ENCODE measurements at regions not wholly inside any gene's neighbourhood (a gene's known extent, or its start where the extent isn't known, plus 50 kb on each side); places are given as distances from the start of the nearest gene placed in this dataset.

GRCh38 chr4:14644580-14645282 is 357.6 kb upstream of the CPEB2 start:
- no peaks in the 10 kb centered on the region for H3K9me3 Mint-ChIP-seq
- H3K4me1 Mint-ChIP-seq, result no peaks in the 10 kb centered on the region
- H3K4me3 Mint-ChIP-seq, result no peak overlapping the region
- ATAC-seq (ENCODE audit: low read depth), result no peak
- no peaks in the 10 kb centered on the region for H3K27me3 Mint-ChIP-seq
- POLR2A ChIA-PET, result no interaction called here
- no peak for DNase-seq
- H3K27ac Mint-ChIP-seq, result no peak overlapping the region
- no peaks in the 10 kb centered on the region for H3K36me3 Mint-ChIP-seq

DNA sequence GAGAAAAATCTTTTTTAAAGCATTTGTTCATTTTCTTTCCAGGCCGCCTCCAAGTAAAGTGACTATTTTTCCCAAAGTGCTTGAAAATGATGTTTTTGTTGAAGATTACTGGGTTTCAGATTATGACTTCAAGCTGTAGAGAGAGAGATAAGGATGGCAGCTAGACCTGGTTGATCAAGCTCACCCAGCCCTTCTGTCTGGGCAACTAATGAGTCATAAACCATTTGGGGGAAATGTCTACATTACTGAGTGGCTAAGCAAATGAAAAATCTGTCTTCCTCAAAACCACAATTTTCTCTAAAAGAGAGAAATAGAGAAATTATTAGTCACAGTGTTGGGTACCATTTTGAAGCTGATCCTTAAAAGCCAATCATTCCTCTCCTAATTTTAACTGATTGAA is 355.4 kb upstream of the CPEB2 start:
- no peaks in the 10 kb centered on the region for H3K9me3 Mint-ChIP-seq
- H3K4me3 Mint-ChIP-seq, result no peak overlapping the region
- no peak for ATAC-seq (ENCODE audit: low read depth)
- POLR2A ChIA-PET, result no interaction called here
- H3K4me1 Mint-ChIP-seq, result no peaks in the 10 kb centered on the region
- no peak for DNase-seq
- H3K36me3 Mint-ChIP-seq, result no peaks in the 10 kb centered on the region
- H3K27ac Mint-ChIP-seq, result no peak overlapping the region
- no peaks in the 10 kb centered on the region for H3K27me3 Mint-ChIP-seq

- POLR2A ChIA-PET, result no interaction called here
- DNase-seq (no peak), ATAC-seq (ENCODE audit: low read depth) (no peak)
- Mint-ChIP-seq H3K4me1 (no peaks in the 10 kb centered on the region), H3K27me3 (no peaks in the 10 kb centered on the region), H3K36me3 (no peaks in the 10 kb centered on the region), H3K9me3 (peaks cover 4% of the 10 kb centered on the region), H3K4me3 (no peak overlapping the region), H3K27ac (no peak overlapping the region)
These were observed 352.2 kb upstream of the CPEB2 start for GRCh38 chr4:14650127-14650526.

DNA sequence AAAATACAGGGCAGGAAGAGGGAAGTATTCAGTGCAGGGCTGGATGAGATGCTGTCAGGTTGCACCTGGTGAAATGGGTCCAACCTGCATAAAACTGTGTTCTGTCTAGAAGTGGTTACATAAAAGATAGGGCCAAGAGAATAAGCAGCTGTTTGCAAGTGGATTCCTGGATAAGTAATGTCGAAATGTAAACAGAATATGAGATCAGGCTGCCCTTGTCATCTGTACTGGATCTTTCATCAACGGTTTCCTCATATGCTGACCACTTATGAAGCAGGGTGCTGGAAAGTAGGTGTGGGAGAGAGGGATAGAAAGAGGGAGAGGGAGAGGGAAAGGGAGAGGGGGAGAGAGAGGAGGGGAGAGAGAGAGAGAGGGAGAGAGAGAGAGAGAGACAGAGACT is 349.8 kb upstream of the CPEB2 start:
- ATAC-seq (ENCODE audit: low read depth), result no peak
- H3K27ac Mint-ChIP-seq, result no peak overlapping the region
- H3K4me1 Mint-ChIP-seq, result no peaks in the 10 kb centered on the region
- H3K4me3 Mint-ChIP-seq, result no peak overlapping the region
- H3K27me3 Mint-ChIP-seq, result no peaks in the 10 kb centered on the region
- H3K36me3 Mint-ChIP-seq, result no peaks in the 10 kb centered on the region
- POLR2A ChIA-PET, result no interaction called here
- no peak for DNase-seq
- peaks cover 4% of the 10 kb centered on the region for H3K9me3 Mint-ChIP-seq

- H3K9me3 Mint-ChIP-seq, result peaks cover 4% of the 10 kb centered on the region
- POLR2A ChIA-PET, result no interaction called here
- H3K4me1 Mint-ChIP-seq, result no peaks in the 10 kb centered on the region
- H3K27me3 Mint-ChIP-seq, result no peaks in the 10 kb centered on the region
- H3K36me3 Mint-ChIP-seq, result no peaks in the 10 kb centered on the region
- no peak for DNase-seq
- H3K27ac Mint-ChIP-seq, result no peak overlapping the region
- no peak for ATAC-seq (ENCODE audit: low read depth)
- H3K4me3 Mint-ChIP-seq, result no peak overlapping the region
These were observed 348.9 kb upstream of the CPEB2 start for GRCh38 chr4:14653338-14653737.

- Mint-ChIP-seq H3K27me3 (no peaks in the 10 kb centered on the region), H3K4me3 (no peak overlapping the region), H3K9me3 (peaks cover 4% of the 10 kb centered on the region), H3K4me1 (no peaks in the 10 kb centered on the region), H3K36me3 (no peaks in the 10 kb centered on the region), H3K27ac (no peak overlapping the region)
- POLR2A ChIA-PET, result no interaction called here
- DNase-seq, result no peak
- no peak for ATAC-seq (ENCODE audit: low read depth)
These were observed 343.0 kb upstream of the CPEB2 start for GRCh38 chr4:14659286-14659685.

GRCh38 chr4:14667624-14668151 is 334.6 kb upstream of the CPEB2 start:
- ATAC-seq (ENCODE audit: low read depth), result no peak
- no peaks in the 10 kb centered on the region for H3K4me1 Mint-ChIP-seq
- H3K4me3 Mint-ChIP-seq, result no peak overlapping the region
- no peaks in the 10 kb centered on the region for H3K36me3 Mint-ChIP-seq
- POLR2A ChIA-PET, result no interaction called here
- H3K9me3 Mint-ChIP-seq, result peaks cover 1% of the 10 kb centered on the region
- H3K27ac Mint-ChIP-seq, result no peak overlapping the region
- H3K27me3 Mint-ChIP-seq, result no peaks in the 10 kb centered on the region
- no peak for DNase-seq

DNA sequence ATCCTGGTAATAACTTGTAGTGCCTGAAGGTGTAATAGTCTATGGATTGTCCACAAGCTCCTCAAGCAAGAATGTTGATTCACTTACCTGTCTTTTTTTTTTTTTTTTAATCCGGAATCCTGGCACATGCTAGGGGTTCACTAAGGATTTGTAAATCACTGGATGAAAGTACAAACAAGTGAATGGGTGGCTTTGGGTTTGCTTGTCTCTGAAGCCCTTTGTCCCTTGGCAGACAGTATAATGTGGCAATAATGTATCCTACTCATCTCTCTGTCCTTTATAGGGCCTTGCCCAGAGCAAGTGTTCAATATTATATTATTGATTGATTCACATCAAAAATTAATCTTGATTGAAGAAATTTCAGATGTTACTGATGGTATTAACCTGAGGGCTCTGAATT is 334.0 kb upstream of the CPEB2 start:
- no peaks in the 10 kb centered on the region for H3K36me3 Mint-ChIP-seq
- no peak for ATAC-seq (ENCODE audit: low read depth)
- no peak overlapping the region for H3K27ac Mint-ChIP-seq
- no peak for DNase-seq
- POLR2A ChIA-PET, result no interaction called here
- no peaks in the 10 kb centered on the region for H3K27me3 Mint-ChIP-seq
- H3K4me3 Mint-ChIP-seq, result no peak overlapping the region
- H3K9me3 Mint-ChIP-seq, result peaks cover 1% of the 10 kb centered on the region
- H3K4me1 Mint-ChIP-seq, result no peaks in the 10 kb centered on the region

DNA sequence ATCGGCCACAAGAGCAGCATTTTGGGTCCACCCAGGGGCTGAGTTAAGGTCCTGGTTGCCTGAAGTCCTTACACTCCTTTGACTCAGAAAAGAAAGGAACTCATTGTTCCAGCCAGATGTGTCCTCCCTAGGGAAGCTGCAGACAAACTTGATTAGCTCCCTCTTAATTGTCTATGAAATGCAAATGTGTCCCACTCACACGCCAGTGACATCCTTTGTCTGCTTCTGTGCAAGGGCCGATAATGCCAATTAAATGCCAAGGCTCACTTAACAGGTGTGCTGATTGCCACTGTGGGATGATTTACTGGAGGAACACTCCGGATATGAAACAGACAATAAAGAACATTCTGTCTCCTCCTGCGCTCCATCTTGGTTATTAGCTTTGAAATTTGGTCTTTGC is 332.9 kb upstream of the CPEB2 start:
- DNase-seq (no peak), ATAC-seq (ENCODE audit: low read depth) (no peak)
- Mint-ChIP-seq H3K4me3 (no peak overlapping the region), H3K36me3 (no peaks in the 10 kb centered on the region), H3K9me3 (no peaks in the 10 kb centered on the region), H3K4me1 (no peaks in the 10 kb centered on the region), H3K27ac (no peak overlapping the region), H3K27me3 (no peaks in the 10 kb centered on the region)
- POLR2A ChIA-PET, result no interaction called here

GRCh38 chr4:14671146-14671545 is 331.1 kb upstream of the CPEB2 start:
- H3K36me3 Mint-ChIP-seq, result no peaks in the 10 kb centered on the region
- no peaks in the 10 kb centered on the region for H3K27me3 Mint-ChIP-seq
- no peak overlapping the region for H3K27ac Mint-ChIP-seq
- no peak for ATAC-seq (ENCODE audit: low read depth)
- H3K4me1 Mint-ChIP-seq, result no peaks in the 10 kb centered on the region
- no peak for DNase-seq
- H3K9me3 Mint-ChIP-seq, result no peaks in the 10 kb centered on the region
- no peak overlapping the region for H3K4me3 Mint-ChIP-seq
- POLR2A ChIA-PET, result no interaction called here

DNA sequence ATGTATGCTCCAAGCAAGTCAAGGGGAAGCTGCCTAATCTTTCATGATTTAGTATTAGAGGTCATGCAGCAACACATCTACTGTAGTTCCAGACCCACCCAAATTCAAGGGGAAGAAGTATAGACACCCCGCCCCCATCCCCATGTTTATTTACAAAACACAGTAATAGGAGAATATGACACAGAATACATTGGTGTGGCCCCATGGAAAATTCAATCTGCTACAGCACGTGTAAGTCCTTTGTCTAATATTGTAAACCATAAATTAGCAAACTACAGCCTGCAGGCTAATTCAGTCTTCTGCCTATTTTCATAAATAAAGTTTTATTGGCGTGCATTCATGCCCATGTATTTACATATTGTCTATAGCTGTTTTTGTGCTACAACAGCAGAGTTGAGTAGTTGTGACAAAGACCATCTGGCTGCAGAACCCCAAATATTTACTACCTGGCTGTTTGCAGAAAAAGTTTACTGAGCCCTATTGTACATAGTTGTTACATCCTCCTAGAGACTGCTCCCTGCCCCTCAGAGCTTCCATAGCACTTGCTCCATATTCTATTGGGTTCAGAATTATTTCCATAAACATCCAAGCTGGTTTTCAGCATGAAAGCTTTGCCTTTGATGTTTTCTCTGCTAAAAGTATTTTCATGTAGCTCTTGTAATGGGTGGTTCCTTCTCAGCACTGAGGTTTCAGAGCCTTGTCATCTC is 326.8 kb upstream of the CPEB2 start:
- H3K27ac Mint-ChIP-seq, result no peak overlapping the region
- no peak overlapping the region for H3K4me3 Mint-ChIP-seq
- no peaks in the 10 kb centered on the region for H3K9me3 Mint-ChIP-seq
- no peaks in the 10 kb centered on the region for H3K36me3 Mint-ChIP-seq
- POLR2A ChIA-PET, result no interaction called here
- H3K4me1 Mint-ChIP-seq, result no peaks in the 10 kb centered on the region
- H3K27me3 Mint-ChIP-seq, result peaks cover 2% of the 10 kb centered on the region
- ATAC-seq (ENCODE audit: low read depth) (no peak), DNase-seq (no peak)

DNA sequence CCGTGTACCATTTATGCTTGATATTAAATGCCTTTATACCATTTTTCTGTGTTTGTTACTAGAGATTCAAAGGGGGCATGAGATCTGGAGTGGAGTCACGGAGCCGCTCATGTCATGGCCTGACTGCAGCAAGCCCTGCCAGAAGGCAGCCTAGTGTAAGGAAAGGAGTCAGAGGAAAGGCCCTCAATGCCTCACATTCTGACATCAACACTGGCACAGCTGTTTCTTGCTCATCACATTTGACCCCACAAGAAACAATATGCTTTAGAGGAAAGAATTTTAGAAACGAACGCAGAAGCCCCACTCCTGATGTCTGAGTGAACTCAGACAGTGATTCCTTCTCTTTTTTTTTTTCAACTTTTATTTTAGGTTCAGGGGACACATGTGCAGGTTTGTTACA is 322.4 kb upstream of the CPEB2 start:
- POLR2A ChIA-PET, result no interaction called here
- Mint-ChIP-seq H3K27ac (no peak overlapping the region), H3K9me3 (peaks cover 2% of the 10 kb centered on the region), H3K36me3 (no peaks in the 10 kb centered on the region), H3K4me1 (no peaks in the 10 kb centered on the region), H3K4me3 (no peak overlapping the region), H3K27me3 (peaks cover 2% of the 10 kb centered on the region)
- DNase-seq, result no peak
- no peak for ATAC-seq (ENCODE audit: low read depth)

- Mint-ChIP-seq H3K27me3 (peaks cover 2% of the 10 kb centered on the region), H3K9me3 (peaks cover 2% of the 10 kb centered on the region), H3K36me3 (no peaks in the 10 kb centered on the region), H3K4me3 (no peak overlapping the region), H3K27ac (no peak overlapping the region), H3K4me1 (no peaks in the 10 kb centered on the region)
- ATAC-seq (ENCODE audit: low read depth), result no peak
- POLR2A ChIA-PET, result no interaction called here
- DNase-seq, result no peak
These were observed 321.0 kb upstream of the CPEB2 start for GRCh38 chr4:14681330-14681729.

DNA sequence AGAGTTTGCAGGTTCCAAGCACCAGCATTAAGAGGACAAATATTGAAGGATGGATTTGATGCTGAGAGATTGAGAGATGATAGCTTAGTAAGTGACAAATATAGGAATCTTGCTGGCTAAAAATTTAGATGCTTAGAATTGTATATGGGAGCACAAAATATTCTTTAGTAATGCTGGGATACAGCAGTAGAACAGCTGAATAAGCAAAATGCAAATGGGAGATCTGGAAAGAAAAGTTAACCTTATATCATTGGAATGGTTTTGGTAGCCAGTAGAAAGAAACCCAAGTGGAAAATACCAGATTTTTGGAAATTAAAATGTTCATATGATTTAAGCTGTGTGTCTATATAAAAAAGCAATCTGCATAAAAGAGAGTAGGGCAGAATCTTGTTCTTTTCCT is 308.6 kb upstream of the CPEB2 start:
- Mint-ChIP-seq H3K27ac (no peak overlapping the region), H3K4me3 (no peak overlapping the region), H3K4me1 (no peaks in the 10 kb centered on the region), H3K9me3 (peaks cover 3% of the 10 kb centered on the region), H3K27me3 (peaks cover 2% of the 10 kb centered on the region), H3K36me3 (no peaks in the 10 kb centered on the region)
- DNase-seq (no peak), ATAC-seq (ENCODE audit: low read depth) (no peak)
- POLR2A ChIA-PET, result no interaction called here
